HCT116 (cell line): ENCODE measurements at regions not wholly inside any gene's neighbourhood (a gene's known extent, or its start where the extent isn't known, plus 50 kb on each side); places are given as distances from the start of the nearest gene placed in this dataset.

Source experiments
- CEBPB ChIP-seq: IDR thresholded peaks from 2 replicates; pipeline ENCODE4 v1.6.1; 2012; ENCODE audit warnings: low read depth
- EZH2 ChIP-seq: fragments of 200-600 bp; sonication (generic); IDR thresholded peaks from 2 replicates; pipeline ENCODE4 v1.6.1; 2017; ENCODE audit warnings: antibody characterized with exemption, mixed run types
- EZH2phosphoT487 ChIP-seq: fragments of 200-600 bp; IDR thresholded peaks from 2 replicates; pipeline ENCODE4 v1.6.1; 2018; ENCODE audit warnings: antibody characterized with exemption, borderline replicate concordance
- JUND ChIP-seq: IDR thresholded peaks from 2 replicates; pipeline ENCODE4 v1.6.1; 2012
- POLR2A ChIP-seq: IDR thresholded peaks from 2 replicates; pipeline ENCODE4 v1.7.0; 2011; ENCODE audit warnings: borderline replicate concordance; ENCODE audit not compliant: insufficient read depth, insufficient read length; ENCODE audit errors: extremely low read depth
- POLR2AphosphoS5 ChIP-seq: IDR thresholded peaks from 2 replicates; pipeline ENCODE4 v1.6.1; 2011; ENCODE audit warnings: mild to moderate bottlenecking, low read depth, low read length, moderate library complexity
- RAD21 ChIP-seq: IDR thresholded peaks from 2 replicates; pipeline ENCODE4 v1.6.1; 2012; ENCODE audit warnings: low read depth, mild to moderate bottlenecking
- YY1 ChIP-seq: IDR thresholded peaks from 2 replicates; pipeline ENCODE4 v1.6.1; 2011; ENCODE audit warnings: low read length, low read depth, moderate library complexity, mild to moderate bottlenecking; ENCODE audit not compliant: insufficient replicate concordance; ENCODE audit errors: extremely low read depth
- ZNF274 ChIP-seq: fragments of 200-500 bp; sonication (Bioruptor generic); IDR thresholded peaks from 2 replicates; pipeline ENCODE4 v1.6.1; 2014; ENCODE audit warnings: mild to moderate bottlenecking, low read depth, low read length, inconsistent platforms
- TF ChIP-seq, protein P1 (sequence below), 3 experiments: fragments of 200-600 bp in 1 of 3; sonication (generic) in 1 of 3; IDR thresholded peaks in 2 of 3; conservative IDR thresholded peaks in 1 of 3; 2 replicates each; pipeline ENCODE4 v1.5.1; 2012 to 2017; ENCODE audit warnings: low read depth in 2 of 3, low read length in 2 of 3, antibody characterized with exemption in 1 of 3, borderline replicate concordance in 1 of 3, control low read depth in 1 of 3, mild to moderate bottlenecking in 1 of 3, mixed read lengths in 1 of 3, mixed run types in 1 of 3, moderate library complexity in 1 of 3; ENCODE audit not compliant: insufficient read depth in 1 of 3
- TF ChIP-seq, protein P2 (sequence below): IDR thresholded peaks from 2 replicates; pipeline ENCODE4 v1.6.1; 2012
- TF ChIP-seq, protein P3 (sequence below): IDR thresholded peaks from 2 replicates; pipeline ENCODE4 v1.6.1; 2012
- TF ChIP-seq, protein P4 (sequence below): IDR thresholded peaks from 2 replicates; pipeline ENCODE4 v1.6.1; 2012; ENCODE audit warnings: low read depth
- TF ChIP-seq, protein P5 (sequence below): IDR thresholded peaks from 2 replicates; pipeline ENCODE4 v1.6.1; 2011; ENCODE audit warnings: mild to moderate bottlenecking, low read length, moderate library complexity; ENCODE audit not compliant: insufficient replicate concordance; ENCODE audit errors: extremely low read depth

DNA sequence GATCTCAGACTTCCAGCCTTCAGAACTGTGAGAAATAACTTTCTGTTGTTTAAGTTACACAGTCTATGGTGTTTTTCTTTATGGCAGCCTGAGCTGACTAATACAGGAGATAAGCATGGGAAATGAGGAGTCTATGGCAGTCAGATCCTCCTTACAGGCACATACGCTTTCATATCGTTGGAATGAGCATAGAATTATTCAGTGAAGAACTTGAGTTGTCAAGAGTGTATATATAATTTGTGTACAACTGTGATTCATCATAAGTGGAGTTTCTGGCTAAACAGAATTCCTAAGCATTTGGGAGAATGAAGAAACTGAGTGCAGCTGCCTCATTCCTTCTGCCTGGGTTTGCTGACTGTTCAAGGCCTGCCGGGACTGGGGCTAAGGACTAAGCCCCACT, 516.7 kb downstream of the ADRA2A start:
- TF ChIP-seq, protein P1, sequence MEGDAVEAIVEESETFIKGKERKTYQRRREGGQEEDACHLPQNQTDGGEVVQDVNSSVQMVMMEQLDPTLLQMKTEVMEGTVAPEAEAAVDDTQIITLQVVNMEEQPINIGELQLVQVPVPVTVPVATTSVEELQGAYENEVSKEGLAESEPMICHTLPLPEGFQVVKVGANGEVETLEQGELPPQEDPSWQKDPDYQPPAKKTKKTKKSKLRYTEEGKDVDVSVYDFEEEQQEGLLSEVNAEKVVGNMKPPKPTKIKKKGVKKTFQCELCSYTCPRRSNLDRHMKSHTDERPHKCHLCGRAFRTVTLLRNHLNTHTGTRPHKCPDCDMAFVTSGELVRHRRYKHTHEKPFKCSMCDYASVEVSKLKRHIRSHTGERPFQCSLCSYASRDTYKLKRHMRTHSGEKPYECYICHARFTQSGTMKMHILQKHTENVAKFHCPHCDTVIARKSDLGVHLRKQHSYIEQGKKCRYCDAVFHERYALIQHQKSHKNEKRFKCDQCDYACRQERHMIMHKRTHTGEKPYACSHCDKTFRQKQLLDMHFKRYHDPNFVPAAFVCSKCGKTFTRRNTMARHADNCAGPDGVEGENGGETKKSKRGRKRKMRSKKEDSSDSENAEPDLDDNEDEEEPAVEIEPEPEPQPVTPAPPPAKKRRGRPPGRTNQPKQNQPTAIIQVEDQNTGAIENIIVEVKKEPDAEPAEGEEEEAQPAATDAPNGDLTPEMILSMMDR (IDR thresholded peaks at IDR 0.05 in 2 of 3, conservative IDR thresholded peaks at IDR 0.05 in 1 of 3; ENCODE audit: borderline replicate concordance in 1 of 3, insufficient read depth in 1 of 3, low read depth in 2 of 3, low read length in 2 of 3), result no peak
- TF ChIP-seq YY1 (no peak), POLR2A (no peak), ZNF274 (no peak), EZH2 (no peak), CEBPB (no peak), RAD21 (no peak), EZH2phosphoT487 (no peak), JUND (no peak), POLR2AphosphoS5 (no peak)
- TF ChIP-seq, protein P2, sequence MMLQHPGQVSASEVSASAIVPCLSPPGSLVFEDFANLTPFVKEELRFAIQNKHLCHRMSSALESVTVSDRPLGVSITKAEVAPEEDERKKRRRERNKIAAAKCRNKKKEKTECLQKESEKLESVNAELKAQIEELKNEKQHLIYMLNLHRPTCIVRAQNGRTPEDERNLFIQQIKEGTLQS, result no peak
- TF ChIP-seq, protein P3, sequence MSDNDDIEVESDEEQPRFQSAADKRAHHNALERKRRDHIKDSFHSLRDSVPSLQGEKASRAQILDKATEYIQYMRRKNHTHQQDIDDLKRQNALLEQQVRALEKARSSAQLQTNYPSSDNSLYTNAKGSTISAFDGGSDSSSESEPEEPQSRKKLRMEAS, result no peak
- TF ChIP-seq, protein P4, sequence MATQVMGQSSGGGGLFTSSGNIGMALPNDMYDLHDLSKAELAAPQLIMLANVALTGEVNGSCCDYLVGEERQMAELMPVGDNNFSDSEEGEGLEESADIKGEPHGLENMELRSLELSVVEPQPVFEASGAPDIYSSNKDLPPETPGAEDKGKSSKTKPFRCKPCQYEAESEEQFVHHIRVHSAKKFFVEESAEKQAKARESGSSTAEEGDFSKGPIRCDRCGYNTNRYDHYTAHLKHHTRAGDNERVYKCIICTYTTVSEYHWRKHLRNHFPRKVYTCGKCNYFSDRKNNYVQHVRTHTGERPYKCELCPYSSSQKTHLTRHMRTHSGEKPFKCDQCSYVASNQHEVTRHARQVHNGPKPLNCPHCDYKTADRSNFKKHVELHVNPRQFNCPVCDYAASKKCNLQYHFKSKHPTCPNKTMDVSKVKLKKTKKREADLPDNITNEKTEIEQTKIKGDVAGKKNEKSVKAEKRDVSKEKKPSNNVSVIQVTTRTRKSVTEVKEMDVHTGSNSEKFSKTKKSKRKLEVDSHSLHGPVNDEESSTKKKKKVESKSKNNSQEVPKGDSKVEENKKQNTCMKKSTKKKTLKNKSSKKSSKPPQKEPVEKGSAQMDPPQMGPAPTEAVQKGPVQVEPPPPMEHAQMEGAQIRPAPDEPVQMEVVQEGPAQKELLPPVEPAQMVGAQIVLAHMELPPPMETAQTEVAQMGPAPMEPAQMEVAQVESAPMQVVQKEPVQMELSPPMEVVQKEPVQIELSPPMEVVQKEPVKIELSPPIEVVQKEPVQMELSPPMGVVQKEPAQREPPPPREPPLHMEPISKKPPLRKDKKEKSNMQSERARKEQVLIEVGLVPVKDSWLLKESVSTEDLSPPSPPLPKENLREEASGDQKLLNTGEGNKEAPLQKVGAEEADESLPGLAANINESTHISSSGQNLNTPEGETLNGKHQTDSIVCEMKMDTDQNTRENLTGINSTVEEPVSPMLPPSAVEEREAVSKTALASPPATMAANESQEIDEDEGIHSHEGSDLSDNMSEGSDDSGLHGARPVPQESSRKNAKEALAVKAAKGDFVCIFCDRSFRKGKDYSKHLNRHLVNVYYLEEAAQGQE, result no peak
- TF ChIP-seq, protein P5, sequence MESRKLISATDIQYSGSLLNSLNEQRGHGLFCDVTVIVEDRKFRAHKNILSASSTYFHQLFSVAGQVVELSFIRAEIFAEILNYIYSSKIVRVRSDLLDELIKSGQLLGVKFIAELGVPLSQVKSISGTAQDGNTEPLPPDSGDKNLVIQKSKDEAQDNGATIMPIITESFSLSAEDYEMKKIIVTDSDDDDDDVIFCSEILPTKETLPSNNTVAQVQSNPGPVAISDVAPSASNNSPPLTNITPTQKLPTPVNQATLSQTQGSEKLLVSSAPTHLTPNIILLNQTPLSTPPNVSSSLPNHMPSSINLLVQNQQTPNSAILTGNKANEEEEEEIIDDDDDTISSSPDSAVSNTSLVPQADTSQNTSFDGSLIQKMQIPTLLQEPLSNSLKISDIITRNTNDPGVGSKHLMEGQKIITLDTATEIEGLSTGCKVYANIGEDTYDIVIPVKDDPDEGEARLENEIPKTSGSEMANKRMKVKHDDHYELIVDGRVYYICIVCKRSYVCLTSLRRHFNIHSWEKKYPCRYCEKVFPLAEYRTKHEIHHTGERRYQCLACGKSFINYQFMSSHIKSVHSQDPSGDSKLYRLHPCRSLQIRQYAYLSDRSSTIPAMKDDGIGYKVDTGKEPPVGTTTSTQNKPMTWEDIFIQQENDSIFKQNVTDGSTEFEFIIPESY, result no peak
